Fibroblast of the conjunctiva (primary cell): ENCODE measurements at regions not wholly inside any gene's neighbourhood (a gene's known extent, or its start where the extent isn't known, plus 50 kb on each side); places are given as distances from the start of the nearest gene placed in this dataset.

Experiments used
- DNase-seq: peaks from one replicate; pipeline ENCODE4 v3.0.0-alpha.2; 2010; ENCODE audit warnings: low read depth

DNA sequence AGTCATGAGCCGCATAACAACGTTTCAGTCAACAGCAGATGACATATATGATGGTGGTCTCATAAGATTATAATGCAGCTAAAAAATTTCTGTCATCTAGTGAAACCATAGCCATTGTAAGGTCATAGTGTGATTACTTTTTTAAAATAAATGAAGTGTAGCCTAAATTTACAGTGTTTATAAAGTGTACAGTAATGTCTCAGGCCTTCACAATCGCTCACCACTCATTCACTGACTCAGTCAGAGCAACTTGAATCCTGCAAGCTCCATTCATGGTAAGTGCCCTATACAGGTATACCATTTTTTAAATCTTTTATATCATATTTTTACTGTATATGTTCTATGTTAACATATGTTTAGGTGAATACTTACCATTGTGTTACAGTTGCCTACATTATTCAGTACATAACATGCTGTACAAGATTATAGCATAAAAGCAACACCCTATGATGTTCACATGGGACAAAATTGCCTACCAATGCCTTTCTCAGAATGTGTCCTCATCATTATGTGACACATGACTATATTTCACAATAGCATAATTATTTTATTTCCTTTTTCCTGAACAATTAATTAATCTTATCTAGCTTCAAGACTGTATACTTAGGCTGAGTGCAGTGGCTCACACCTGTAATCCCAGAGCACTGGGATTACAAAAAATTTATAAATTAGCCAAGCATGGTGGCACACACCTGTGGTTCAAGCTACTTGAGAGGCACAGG lies 1115.9 kb upstream of the ZEB2 start:
- no peak for DNase-seq

DNA sequence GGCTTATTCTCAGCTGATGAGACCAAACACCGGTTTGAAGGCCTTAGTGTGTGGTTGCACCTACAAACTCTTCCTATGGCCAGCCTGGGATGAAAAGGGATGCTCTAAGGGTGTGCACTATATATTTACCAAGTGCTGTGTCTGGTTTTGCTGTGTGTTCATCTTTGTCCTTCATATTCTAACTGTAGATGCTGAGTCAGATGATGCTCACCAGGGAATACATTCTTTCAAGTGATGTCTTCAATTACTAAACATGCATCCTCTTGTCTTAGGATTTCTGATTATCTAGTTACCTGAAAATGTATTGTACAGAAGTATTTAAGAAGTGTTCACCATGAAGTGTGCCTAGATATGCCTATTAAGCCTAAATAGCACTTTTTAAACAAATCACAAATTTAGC lies 1111.6 kb upstream of the ZEB2 start:
- DNase-seq, result no peak

DNA sequence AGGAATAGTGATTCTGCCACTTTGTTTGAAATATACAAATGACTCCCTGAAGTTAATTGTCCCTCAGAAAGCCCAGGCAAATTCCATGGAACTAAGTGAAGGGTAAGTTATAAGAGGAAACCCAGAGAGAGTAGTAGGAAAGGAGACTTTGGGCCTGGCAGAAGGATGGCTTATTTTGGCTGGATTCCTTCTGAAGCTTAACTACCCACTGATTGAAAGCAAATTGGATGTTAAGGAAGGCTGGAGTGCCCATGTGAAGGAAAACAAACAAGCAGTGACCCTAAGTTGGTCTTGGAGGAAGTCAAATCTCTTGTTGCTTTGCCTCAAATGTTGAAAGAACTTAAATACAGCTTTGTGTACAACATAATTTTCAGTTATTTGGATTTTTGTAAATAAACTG lies 1106.4 kb upstream of the ZEB2 start:
- DNase-seq, result no peak

DNA sequence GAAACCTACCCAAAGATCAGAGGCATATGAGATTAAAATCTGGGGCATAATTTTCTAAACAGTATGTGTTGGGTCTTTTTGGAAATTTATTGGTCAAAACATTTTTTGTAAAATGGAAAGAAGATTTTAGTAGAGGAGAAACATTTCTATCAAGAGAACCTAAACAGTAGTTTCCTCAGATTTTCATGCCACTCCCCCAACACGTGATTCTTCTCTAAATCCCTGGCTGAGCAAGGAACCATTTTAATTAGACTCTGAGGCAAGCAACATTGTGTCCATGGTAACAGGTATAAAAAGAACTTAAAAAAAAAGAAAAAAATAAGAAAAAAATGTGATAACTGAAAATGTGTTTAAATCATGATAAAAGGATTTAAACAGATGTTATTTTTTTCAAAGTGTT lies 1105.2 kb upstream of the ZEB2 start:
- no peak for DNase-seq

DNA sequence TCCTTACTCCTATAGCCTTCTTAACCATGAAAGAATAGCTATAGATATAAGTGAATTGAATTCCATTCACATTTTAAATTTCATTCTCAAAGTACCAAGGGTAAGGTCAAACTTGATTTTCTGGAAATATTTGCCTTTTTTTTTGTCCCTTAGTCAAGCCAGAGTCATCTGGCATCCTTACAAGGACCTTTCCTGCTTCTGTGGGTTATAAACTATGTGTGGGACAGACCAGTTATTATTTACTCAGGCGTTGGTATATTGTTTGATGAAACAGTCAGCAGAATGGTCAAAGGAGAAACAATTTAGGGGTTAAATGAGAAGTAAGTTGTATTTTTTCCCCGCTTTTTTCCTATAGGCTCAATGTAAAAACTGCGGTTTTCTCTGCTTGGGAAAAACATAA lies 1103.2 kb upstream of the ZEB2 start:
- DNase-seq, result no peak

DNA sequence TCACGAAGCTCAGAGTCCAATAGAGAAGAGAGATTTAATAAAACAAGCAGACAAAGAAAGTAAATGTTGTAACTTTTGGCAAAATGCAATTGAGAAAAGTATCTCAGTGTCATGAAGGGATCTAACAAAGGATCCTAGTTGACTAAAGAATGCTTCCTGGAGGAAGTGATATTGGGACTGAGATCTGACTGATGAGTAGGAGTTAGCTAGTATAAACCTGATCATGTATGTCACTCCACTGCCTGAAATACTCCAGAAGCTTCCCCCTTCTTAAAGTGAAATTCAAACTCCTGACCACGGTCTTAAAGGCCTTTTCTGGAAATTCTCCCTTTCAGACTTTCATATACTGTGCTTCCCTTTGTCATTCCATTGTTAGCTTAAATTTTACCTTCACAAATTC lies 1102.4 kb upstream of the ZEB2 start:
- DNase-seq, result no peak

DNA sequence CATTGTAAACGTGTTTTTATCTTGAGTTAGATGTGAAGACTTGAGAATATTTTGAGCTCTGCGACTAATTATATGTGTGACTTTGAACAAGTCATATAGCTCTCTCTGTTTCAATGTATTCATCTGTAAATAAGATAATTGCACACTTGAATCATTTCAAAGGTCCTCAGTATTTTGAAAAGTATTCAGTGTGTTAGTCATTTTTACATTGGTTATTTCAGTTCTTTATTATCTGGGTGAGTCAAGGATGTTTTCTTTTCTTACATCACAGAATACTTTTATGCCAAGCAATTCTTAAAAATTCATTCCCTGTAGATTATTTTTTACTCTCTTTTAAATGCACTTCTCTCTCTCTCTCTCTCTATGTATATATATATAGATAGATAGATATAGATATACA lies 1098.0 kb upstream of the ZEB2 start:
- DNase-seq, result no peak

DNA sequence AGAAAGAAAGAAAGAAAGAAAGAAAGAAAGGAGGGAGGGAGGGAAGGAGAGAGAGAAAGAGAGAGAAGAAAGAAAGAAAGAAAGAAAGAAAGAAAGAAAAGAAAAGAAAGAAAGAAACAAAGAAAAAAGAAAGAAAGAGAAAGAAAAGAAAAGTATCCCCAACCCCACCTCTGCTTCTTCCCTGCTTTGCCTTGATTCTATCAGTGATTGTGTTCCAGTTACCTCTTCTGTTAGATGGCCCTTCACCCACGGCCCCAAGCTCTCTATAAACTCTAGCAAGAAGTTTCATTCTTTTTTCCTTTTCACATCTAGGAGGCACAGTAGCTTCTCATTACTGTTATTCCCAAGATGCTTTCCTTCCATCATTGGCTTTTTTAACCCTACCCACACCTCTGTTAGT lies 1097.5 kb upstream of the ZEB2 start:
- DNase-seq, result no peak

DNA sequence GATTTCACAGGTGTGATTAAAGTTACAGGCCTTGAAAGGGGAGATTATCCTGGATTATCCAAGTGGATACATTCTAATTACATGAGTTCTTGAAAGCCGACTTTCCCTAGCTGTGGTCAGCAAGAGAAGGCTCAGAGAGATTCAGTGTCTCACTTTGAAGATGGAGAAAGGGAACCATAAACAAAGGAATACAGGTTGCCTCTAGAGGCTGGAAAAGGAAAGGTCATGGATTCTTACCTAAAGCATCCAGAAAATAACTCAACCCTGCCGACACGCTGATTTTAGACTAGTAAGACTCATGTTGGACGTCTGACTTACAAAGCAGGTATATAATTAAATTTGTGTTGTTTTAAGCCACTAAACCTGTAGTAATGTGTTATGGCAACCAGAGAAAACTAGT lies 1095.7 kb upstream of the ZEB2 start:
- no peak for DNase-seq

DNA sequence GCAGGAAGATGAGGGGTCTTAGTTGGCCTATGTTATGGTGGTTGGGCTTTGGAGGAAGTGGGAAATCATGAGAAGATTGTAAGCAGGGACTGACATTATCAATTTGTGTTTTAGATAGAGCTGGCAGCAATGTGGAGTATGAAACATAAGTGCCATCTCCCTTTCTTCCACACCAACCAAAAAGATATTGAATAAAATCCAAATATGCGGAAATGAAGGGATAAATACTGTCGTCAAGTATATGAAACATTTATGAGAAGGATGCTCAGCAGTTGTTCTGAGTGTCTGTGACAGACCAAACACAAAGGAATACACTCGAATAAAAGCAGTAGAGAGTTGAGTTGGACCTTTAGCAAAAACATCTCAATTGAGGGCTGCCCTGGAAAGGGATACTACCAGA lies 1090.0 kb upstream of the ZEB2 start:
- no peak for DNase-seq

DNA sequence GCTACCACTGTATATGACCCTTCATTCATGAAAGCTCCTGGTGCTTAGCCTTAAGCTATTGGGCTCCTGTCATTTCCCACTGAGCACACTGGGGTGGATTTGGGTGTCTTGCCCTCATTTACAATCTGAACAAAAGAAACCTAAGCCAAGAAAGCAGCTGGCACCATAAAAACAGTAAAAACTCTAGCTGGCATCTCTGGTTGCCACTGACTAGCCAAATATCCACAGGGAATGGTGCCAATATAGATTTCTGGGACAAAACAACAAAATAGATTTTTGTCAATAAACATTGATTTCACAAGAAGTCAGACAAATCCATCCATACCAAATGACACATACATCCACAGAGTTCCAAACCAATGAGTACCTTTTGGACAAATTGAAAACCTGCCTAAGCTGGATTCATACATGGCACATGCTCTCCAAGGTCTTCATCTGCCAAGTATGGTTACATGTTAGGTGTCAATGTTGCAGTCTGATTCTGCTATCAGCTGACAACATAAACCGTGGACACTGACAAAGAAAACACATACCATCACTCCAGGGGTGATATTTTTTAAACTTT lies 1081.5 kb upstream of the ZEB2 start:
- no peak for DNase-seq

DNA sequence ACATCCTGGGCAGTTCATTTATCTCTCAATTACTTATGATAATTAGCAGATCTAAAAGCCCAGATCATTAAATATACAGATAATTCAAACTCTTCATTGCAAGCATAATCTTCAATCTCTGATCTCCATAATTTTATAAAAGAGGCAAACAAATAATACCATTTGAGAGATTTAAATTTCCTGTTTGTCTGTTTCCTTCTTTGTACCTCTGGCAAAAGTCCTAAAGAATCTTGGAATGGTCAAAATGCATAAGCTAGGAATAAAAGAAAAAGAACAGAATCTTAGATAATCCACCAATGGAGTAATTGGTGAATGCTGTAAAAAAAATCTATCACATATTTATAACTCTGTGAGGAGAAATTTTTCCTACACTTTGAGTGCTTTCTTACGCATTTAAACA lies 1080.9 kb upstream of the ZEB2 start:
- no peak for DNase-seq

DNA sequence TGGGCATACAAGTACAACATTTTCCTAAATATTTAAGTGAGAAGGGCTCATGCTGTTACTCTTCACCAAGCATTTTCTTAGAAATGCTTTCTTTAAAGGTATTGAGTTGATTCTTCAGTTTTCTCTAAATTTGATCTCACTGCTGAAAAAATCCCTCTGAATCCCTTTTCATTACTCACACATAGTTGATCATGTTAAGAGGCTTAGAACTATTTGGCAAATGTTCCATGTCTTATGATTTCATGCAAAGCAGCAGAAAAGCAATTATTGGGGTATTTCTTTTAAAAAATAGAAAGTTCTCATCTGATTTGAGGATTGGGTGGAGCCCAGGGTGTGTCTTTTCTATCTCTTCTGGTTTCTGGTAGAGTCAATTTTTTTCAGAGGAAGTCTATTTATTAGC lies 1079.8 kb upstream of the ZEB2 start:
- DNase-seq, result no peak

DNA sequence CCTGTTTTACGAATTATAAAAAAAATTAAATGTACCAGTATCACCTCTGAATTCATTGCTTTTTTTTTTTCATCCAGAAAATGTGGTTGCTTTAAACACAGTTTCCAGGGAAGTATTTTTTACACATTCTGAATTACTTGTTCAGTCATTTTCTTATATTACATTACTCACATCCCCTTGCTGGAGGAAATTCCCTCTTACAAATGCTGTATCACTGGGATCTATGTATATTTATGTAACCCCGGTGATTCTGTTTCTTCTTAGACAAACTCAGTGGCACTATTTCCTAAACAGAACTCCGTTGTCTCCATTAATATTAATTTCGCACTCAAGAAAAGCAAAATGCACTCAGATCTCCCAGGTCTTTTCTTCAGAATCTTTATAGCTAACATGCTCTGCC lies 1078.5 kb upstream of the ZEB2 start:
- DNase-seq, result no peak

DNA sequence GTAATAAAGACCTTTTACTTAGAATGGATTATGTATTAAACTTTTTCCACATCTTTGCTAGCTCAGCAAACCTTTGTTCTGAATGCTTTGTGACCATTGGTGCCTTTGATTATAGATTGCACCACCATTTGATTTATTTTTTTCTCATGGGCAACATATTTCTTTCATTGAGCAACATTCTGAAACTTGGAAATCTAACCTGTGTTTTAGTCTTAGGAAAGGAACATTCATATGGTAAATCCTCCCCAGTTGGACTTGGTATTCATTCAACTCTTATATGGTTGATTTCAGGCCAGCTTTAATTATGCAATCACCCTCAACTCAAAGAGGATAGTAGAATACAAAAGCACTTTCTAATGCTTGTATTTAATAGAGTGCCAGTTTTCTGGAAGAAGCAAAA lies 1077.9 kb upstream of the ZEB2 start:
- DNase-seq, result peak; percentile 70

DNA sequence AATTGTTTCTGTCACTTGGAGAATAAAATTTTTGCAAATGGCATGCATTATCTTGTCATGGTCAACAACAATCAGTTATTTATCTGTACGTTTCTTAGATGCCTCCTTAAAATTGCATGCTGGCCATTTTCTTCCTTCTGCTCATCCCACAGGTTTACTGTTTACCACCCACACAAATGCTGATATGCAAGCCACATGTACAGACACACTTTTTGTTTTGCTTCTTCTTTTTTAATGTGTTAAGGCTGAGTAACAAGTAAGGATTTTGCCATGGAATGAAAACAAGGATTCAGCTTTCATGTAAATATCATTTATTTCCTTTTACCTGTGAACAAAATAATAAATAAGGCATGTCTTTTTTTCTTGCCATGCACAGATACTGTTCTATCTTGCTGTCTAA lies 1077.1 kb upstream of the ZEB2 start:
- DNase-seq, result no peak

DNA sequence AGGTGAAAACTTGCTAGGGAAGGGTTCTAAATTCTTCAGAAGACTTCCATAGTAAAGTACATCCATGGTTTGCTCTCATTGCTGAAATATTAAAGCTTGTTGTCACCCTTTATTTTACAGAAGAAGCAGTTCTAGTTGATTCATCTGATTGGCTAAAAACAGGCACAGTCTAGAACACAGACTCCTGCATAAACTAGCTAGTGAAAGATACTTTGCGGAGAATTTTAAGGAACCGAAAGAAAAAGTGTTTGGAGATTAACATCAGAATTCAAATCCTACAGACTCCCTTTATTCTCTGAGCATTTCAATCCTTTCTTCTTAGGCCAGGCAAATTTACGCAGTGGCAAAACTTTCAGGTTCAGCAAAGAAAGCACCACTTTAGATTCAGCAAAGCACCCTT lies 1076.5 kb upstream of the ZEB2 start:
- DNase-seq, result no peak

DNA sequence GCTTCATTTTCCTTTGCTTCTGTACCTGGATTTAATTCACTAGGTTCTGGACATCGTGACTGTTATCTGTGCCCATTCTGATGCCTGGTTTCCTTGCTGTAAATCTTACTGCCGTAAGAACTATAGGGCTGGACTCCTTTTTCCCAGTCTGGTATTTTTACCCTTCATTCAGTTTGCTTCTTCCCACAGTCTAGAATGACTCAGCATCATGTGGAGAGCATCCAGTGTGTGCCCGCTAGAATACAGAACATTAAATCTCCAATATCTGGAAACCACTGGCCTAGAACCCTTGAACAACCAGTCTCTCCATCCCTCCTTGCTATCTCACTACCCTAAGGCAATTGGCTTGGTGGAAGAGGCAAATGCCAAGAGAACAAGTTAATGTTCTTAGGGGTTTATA lies 1075.4 kb upstream of the ZEB2 start:
- DNase-seq, result no peak

DNA sequence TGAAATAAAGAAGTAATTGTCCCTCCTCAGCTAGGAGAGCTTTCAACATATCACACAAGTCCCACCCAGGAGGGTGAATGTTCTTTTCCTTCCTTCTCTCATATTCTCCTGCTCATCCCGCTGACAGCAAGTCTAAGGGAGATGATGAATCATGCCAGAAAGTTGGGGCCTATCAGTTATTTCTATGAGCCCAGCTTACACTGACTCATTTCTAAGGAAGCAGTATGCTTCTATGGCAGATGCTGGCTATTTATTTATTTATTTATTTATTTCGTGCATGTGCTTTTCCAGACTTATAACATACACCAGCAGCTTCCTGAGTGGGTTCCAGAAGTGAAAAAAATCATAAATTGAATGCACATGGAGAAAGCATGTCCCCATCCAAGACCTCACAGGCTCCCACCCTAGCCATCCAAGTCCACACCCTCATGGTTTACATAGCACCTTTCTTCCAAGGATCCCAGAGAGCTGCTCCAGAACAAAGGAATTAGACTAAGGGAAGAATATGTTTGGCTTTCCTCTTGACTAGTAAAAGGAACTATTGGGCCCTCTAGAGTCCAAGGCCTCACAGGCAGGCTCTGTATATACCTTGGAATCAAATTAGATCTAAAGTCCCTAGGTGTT lies 1074.2 kb upstream of the ZEB2 start:
- peak; percentile 77 for DNase-seq

DNA sequence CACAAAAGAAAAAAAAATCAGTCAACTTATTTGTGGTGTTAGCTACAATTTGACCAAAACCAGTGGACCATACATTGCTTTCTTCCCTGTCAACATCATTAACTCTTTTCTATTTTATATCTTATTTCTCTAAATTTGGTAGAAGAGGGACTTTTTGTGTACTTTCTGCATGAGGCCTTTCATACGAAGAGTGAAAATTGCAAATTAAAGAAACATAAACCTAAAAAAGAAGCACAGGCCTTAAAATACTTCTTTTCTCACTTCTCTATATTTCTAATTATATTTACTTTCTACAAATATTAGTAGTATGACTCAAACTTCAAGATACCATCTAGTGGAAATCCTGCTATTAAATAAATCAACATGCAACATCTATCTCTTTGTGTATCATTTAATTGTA lies 1073.4 kb upstream of the ZEB2 start:
- DNase-seq, result no peak

DNA sequence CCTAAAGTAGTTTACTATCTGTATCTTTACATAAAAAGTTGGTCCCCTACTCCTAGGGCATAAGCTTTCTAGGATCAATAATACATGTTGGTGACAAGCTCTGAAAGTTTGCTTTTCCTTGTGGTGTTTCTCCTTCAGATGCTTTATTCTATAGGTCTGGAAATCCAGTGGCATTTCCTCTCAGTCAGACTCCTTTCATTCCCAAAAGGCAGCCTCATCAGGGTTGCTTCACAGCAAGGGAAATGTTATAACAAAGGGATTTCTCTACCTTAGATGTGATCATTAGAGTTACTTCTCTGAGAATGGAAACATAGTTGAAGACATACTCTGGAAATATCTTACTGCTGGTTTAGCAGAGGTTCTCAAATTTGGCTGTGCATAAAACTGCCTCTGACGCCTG lies 1072.4 kb upstream of the ZEB2 start:
- no peak for DNase-seq

DNA sequence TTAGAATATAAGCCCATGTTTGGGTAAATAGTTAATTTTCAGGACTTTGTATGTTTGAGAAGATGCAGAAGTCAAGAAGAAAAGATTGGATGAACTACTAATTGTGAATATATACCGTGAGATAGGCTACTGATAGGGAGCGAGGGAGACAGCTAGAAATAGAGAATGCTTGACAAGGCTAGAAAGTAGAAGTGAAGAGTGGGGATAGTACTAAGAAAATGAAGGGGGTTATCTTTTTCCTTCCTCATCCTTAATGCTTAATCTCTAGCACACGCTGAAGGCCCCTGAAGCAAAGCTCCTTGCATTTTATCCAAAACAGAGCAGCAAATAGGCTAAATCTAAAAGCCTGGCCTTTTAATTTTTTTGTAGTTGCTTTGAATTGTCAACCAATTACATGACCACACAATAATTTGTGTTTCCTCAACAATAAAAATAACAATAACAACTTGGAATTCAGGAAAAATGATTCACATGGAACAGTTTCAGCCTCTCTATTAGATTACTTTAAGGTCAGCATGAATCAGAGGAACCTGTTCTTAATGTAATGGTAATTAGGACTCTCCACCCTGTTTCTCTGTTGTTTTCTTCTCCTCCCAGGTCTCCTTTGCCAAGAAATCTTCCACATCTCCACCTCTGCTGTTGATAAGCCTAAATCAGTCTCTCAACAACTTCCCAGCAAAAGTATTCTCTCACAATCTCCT lies 1071.3 kb upstream of the ZEB2 start:
- DNase-seq, result no peak

DNA sequence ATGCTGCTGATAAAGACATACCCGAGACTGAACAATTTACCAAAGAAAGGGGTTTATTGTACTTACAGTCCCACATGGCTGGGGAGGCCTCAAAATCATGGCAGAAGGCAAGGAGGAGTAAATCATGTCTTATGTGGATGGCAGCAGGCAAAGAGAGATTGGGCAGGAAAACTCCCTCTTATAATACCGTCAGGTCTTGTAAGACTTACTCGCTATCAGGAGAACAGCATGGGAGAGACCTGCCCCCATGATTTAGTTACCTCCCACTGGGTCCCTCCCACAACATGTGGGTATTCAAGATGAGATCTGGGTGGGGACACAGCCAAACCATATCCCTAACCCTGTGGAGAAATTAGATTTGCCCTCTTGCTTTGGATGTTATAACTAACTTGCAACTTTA lies 1068.0 kb upstream of the ZEB2 start:
- DNase-seq, result no peak
